COLO829 (cell line): ENCODE measurements at regions not wholly inside any gene's neighbourhood (a gene's known extent, or its start where the extent isn't known, plus 50 kb on each side); places are given as distances from the start of the nearest gene placed in this dataset.
"Not testable (repeated sequence)": the region's sequence is repeated elsewhere in the genome, so short reads cannot be mapped to it uniquely, and the experiment has no call there.

ENCODE experiments used
- DNase-seq: peaks from one replicate; pipeline ENCODE4 v3.0.0; 2012; ENCODE audit warnings: low spot score

GRCh38 chr6:68059261-68059660 lies 575.8 kb upstream of the ADGRB3 start:
- no peak for DNase-seq

- DNase-seq = not testable (repeated sequence)
These were observed 578.5 kb upstream of the ADGRB3 start for GRCh38 chr6:68056596-68056995.

- DNase-seq = no peak
These were observed 580.3 kb upstream of the ADGRB3 start for GRCh38 chr6:68054756-68055155.

GRCh38 chr6:68053805-68054373 lies 581.2 kb upstream of the ADGRB3 start:
- no peak for DNase-seq

GRCh38 chr6:68052234-68052633 lies 582.8 kb upstream of the ADGRB3 start:
- no peak for DNase-seq

- no peak for DNase-seq
These were observed 585.5 kb upstream of the ADGRB3 start for GRCh38 chr6:68049562-68049961.

GRCh38 chr6:68046756-68047155 lies 588.3 kb upstream of the ADGRB3 start:
- DNase-seq = no peak

GRCh38 chr6:68046302-68046701 lies 588.8 kb upstream of the ADGRB3 start:
- no peak for DNase-seq

- DNase-seq = no peak
These were observed 589.9 kb upstream of the ADGRB3 start for GRCh38 chr6:68045193-68045592.

- DNase-seq = no peak
These were observed 590.8 kb upstream of the ADGRB3 start for GRCh38 chr6:68044264-68044663.

- no peak for DNase-seq
These were observed 592.0 kb upstream of the ADGRB3 start for GRCh38 chr6:68043122-68043398.

GRCh38 chr6:68042339-68043121 lies 592.6 kb upstream of the ADGRB3 start:
- no peak for DNase-seq

- DNase-seq = no peak
These were observed 594.3 kb upstream of the ADGRB3 start for GRCh38 chr6:68040780-68041179.

- no peak for DNase-seq
These were observed 594.7 kb upstream of the ADGRB3 start for GRCh38 chr6:68040312-68040778.

- DNase-seq = no peak
These were observed 595.3 kb upstream of the ADGRB3 start for GRCh38 chr6:68039641-68040311.

GRCh38 chr6:68038815-68039408 lies 596.2 kb upstream of the ADGRB3 start:
- no peak for DNase-seq

- no peak for DNase-seq
These were observed 602.9 kb upstream of the ADGRB3 start for GRCh38 chr6:68032217-68032616.

GRCh38 chr6:68031054-68031453 lies 604.0 kb upstream of the ADGRB3 start:
- DNase-seq = no peak

GRCh38 chr6:68026483-68026882 lies 608.6 kb upstream of the ADGRB3 start:
- no peak for DNase-seq

- no peak for DNase-seq
These were observed 609.3 kb upstream of the ADGRB3 start for GRCh38 chr6:68025764-68026163.

GRCh38 chr6:68024570-68025269 lies 610.4 kb upstream of the ADGRB3 start:
- no peak for DNase-seq

GRCh38 chr6:68022968-68023367 lies 612.1 kb upstream of the ADGRB3 start:
- DNase-seq = not testable (repeated sequence)
